GM10266 (cell line): ENCODE measurements at regions not wholly inside any gene's neighbourhood (a gene's known extent, or its start where the extent isn't known, plus 50 kb on each side); places are given as distances from the start of the nearest gene placed in this dataset.

Source experiments
- DNase-seq: peaks from one replicate; pipeline ENCODE4 v3.0.0; 2012; ENCODE audit errors: extremely low spot score
- CTCF ChIP-seq: IDR thresholded peaks from 2 replicates; pipeline ENCODE4 v1.5.1; 2012; ENCODE audit warnings: mild to moderate bottlenecking, low read depth; ENCODE audit not compliant: control insufficient read depth, insufficient read depth; ENCODE audit errors: missing control alignments

DNA sequence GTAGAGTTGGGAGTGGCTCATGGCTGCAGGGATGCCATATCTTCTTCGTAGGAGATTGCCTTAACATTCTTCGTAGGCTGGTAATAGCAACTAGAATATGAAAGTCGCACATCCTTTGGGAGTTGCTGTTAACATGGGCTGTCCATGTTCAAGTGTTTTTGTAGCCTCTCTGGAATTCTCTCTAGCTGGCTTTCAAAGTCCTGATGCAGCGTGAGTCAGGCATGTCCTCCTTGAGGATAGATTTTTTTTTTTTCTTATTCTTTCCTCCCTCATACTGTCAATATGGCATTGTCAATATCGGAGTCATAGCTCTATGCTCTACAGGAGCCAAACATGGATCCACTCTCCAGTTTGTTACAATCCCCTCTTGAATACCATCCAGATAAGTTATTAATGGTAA is 494.8 kb upstream of the WWC1 start:
- no peak for DNase-seq
- TF ChIP-seq CTCF = no peak

DNA sequence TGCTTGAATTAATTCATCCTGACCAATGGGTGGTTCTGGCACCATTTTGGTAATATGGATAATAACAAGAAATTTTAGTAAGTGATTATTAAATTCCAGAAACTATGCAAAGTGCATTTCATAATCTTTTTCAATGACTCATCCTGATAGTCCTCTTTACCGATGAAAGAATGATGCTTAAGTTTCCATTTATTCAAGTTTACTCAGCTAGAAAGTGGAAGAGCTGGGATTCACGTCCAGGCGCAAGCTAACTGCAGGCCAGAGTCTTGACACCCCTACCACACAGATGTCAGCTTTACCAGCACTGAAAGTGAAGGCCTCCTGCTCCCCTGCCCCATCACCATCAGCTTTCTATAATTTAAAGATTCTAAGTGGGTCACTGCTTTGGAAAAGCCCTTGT is 493.5 kb upstream of the WWC1 start:
- no peak for DNase-seq
- TF ChIP-seq CTCF = no peak

- no peak for DNase-seq
- no peak for TF ChIP-seq CTCF
Observed at GRCh38 chr5:167798448-167798847, 493.0 kb upstream of the WWC1 start.

- no peak for TF ChIP-seq CTCF
- no peak for DNase-seq
Observed at GRCh38 chr5:167800427-167800826, 491.0 kb upstream of the WWC1 start.

DNA sequence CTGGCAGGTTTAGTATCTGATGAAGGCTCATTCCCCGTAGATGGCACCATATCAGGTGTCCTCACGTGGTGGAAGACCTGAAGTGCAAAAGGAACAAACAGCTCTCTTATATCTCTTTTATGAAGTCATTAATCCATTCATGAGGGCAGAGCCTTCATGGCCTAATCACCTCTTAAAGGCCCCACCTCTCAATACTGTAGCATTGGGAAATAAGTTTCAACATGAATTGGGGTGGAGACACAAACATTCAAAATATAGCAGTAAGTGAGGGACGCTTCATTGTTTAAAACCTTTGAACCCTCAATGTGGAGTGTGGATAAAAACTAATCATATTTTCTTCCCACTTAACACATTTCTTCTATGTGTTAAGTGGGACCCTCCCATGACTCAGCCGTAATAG is 489.4 kb upstream of the WWC1 start:
- DNase-seq = no peak
- no peak for TF ChIP-seq CTCF

DNA sequence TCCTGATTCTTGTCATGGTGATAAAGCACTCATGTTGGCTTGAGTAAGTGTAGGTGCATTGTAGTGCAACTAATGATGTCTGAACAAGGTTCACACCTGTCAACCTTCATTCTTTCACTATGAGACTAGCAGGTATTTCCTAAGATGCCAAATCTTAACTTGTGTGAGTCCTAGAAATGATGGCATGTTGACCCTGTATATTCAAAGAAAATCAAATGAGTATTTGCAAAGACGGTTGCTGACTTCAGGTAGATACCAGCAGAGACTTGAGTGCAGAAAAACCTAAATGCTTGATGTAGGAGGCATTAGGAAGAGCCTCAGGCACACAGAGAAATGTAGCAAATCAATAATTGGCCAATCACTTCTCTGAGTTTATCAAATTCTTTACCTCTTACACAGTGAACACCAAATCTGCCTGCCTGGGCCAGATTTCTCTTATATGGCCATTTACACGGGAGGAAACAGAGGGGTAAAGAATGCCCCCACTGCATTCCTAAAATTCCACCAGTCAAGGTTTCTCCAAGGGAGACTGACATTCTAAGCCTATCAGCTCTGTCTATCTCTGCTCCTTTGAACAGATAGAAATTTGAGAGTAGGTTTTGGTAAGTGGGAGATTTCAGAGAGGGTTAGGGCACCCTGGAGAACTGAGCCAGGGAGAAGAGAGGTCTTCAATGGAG is 488.6 kb upstream of the WWC1 start:
- DNase-seq = no peak
- no peak for TF ChIP-seq CTCF

DNA sequence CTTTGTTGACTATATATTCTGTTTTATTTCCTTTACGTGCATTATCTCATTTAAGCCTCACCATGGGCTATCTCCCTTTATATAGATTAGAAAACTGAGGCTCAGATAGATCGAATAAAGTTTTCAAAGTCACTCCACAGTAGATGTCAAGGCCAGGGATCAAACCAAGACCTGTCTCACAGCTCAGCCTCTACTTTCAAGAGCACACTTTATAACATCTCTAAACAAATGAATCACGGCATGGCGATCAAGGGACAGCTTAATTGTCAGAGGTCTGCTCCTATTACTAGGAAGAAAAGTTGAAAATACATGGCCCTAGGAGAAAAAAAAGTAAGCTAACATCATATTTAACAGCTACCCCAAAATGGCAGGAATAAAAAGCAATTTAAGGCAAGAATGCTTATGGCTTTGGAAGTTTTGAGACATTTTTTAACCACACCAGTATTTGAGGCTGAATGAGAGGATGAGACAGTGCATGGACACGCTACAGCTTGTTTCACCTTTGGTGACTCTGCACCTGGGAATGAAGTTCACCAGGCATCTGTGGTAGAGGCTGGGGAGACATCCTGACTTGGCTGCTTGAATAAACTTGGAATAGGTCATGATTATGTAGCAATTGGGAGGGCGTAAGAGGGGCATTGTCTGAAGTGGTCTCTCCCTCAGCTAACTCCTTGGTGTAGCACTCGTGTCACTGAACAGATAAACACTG is 486.8 kb upstream of the WWC1 start:
- no peak for DNase-seq
- no peak for TF ChIP-seq CTCF
